HepG2 (cell line): ENCODE measurements at regions not wholly inside any gene's neighbourhood (a gene's known extent, or its start where the extent isn't known, plus 50 kb on each side); places are given as distances from the start of the nearest gene placed in this dataset.

Experiments
- ATAC-seq: fragments of 200-7000 bp; cut with Tn5 transposase; 3 replicates; pipeline ENCODE4 v1.9.1; 2020; ENCODE audit warnings: mild to moderate bottlenecking, moderate library complexity
- BruUV-seq: library from RNA; stranded (reverse); fragments of 400-500 nt; replicated peaks from 2 replicates; lab custom pipeline; 2021; lab: Mats Ljungman, UMichigan
- CTCF ChIA-PET: fragments of 300-600 bp; formaldehyde crosslinking; extraction: SDS; loops from one replicate; lab custom pipeline; 2021; ENCODE audit warnings: low total read pairs, inconsistent platforms, low intra/inter-chr PET ratio; lab: Yijun Ruan, JAX
- POLR2A ChIA-PET: fragments of 350-600 bp; sonication (Branson Sonifier 250); formaldehyde crosslinking; loops from one replicate; lab custom pipeline; 2020; ENCODE audit warnings: antibody characterized with exemption, inconsistent platforms; lab: Yijun Ruan, JAX
- DNase-seq: peaks from one replicate; pipeline ENCODE4 v3.0.0-alpha.2; 2015; ENCODE audit warnings: low spot score
- FAIRE-seq: peaks from 3 replicates; lab custom pipeline; 2011; peaks lifted over from hg19 to GRCh38; lab: Jason Lieb, UNC
- H2AFZ ChIP-seq: one replicate; pipeline ENCODE4 v1.6.1; 2011; ENCODE audit warnings: low read length, inconsistent platforms
- H3K27ac ChIP-seq: fragments of 300-600 bp; 3 replicates; pipeline ENCODE4 v1.8.0; 2011; ENCODE audit warnings: mixed run types, mild to moderate bottlenecking, mixed read lengths, low read length, inconsistent platforms; ENCODE audit not compliant: insufficient read depth; ENCODE audit errors: extremely low read length
- H3K27me3 ChIP-seq, 2 experiments: fragments of 200-600 bp in 1 of 2; 2 replicates in 1 of 2; 3 replicates in 1 of 2; pipeline versions ENCODE4 v1.6.0 to v1.8.0; 2011; ENCODE audit warnings: low read length in 2 of 2, mild to moderate bottlenecking in 2 of 2, moderate library complexity in 2 of 2, inconsistent platforms in 1 of 2; ENCODE audit not compliant: insufficient read depth in 2 of 2, control insufficient read depth in 1 of 2
- H3K36me3 ChIP-seq, 2 experiments: fragments of 200-600 bp in 1 of 2; replicated peaks in 1 of 2; 2 replicates in 1 of 2; 3 replicates in 1 of 2; pipeline versions ENCODE4 v1.5.1 to v1.8.0; 2011; ENCODE audit warnings: low read length in 2 of 2, inconsistent platforms in 1 of 2; ENCODE audit not compliant: insufficient read depth in 2 of 2, control insufficient read depth in 1 of 2
- H3K4me1 ChIP-seq: 2 replicates; pipeline ENCODE4 v1.5.1; 2012; ENCODE audit warnings: low read length, inconsistent platforms; ENCODE audit not compliant: insufficient read depth
- H3K4me2 ChIP-seq: 2 replicates; pipeline ENCODE4 v1.6.0; 2011; ENCODE audit warnings: low read depth, low read length, inconsistent platforms
- H3K4me3 ChIP-seq, 3 experiments: fragments of 200-600 bp in 1 of 3; sonication (generic), shearing (Covaris generic) in 1 of 3; replicated peaks in 1 of 3; 2 replicates each; pipeline ENCODE4 v1.5.1; 2011 to 2016; ENCODE audit warnings: low read length in 3 of 3, inconsistent platforms in 2 of 3, low read depth in 2 of 3, mild to moderate bottlenecking in 2 of 3, control low read depth in 1 of 3, mixed read lengths in 1 of 3; ENCODE audit not compliant: insufficient read depth in 1 of 3
- H3K79me2 ChIP-seq: one replicate; pipeline ENCODE4 v1.6.1; 2011; ENCODE audit warnings: low read length, inconsistent platforms; ENCODE audit not compliant: insufficient read depth
- H3K9ac ChIP-seq: 2 replicates; pipeline ENCODE4 v1.6.0; 2011; ENCODE audit warnings: mild to moderate bottlenecking, low read depth, low read length, inconsistent platforms; ENCODE audit not compliant: insufficient read depth
- H3K9me3 ChIP-seq: 2 replicates; pipeline ENCODE4 v1.5.1; 2012; ENCODE audit warnings: mild to moderate bottlenecking, low read length
- H4K20me1 ChIP-seq: 2 replicates; pipeline ENCODE4 v1.6.0; 2011; ENCODE audit warnings: inconsistent platforms, mild to moderate bottlenecking, low read length, moderate library complexity; ENCODE audit not compliant: insufficient read depth
- AGO2 ChIP-seq: fragments of 200-400 bp; formaldehyde crosslinking; optimal IDR thresholded peaks from 2 replicates; pipeline ENCODE3; 2017; ENCODE audit warnings: mild to moderate bottlenecking, low read depth, low read length, moderate library complexity
- DNMT1 ChIP-seq: sonication (generic); formaldehyde crosslinking; IDR thresholded peaks from 2 replicates; pipeline ENCODE4 v1.5.1; 2020; ENCODE audit warnings: mild to moderate bottlenecking, missing genetic modification reagents
- KLF12 ChIP-seq: sonication (generic); formaldehyde crosslinking; IDR thresholded peaks from 2 replicates; pipeline ENCODE4 v1.4.0; 2020; ENCODE audit warnings: missing genetic modification reagents, borderline replicate concordance
- MAX ChIP-seq: IDR thresholded peaks from 2 replicates; pipeline ENCODE4 v1.6.1; 2012; ENCODE audit warnings: inconsistent platforms
- MTF1 ChIP-seq: sonication (generic); formaldehyde crosslinking; IDR thresholded peaks from 2 replicates; pipeline ENCODE4 v1.5.0; 2020; ENCODE audit warnings: missing genetic modification reagents
- NPAS2 ChIP-seq: sonication (generic); formaldehyde crosslinking; IDR thresholded peaks from 2 replicates; pipeline ENCODE4 v1.8.0; 2022; ENCODE audit warnings: mild to moderate bottlenecking, missing genetic modification reagents, borderline replicate concordance
- PAWR ChIP-seq: sonication (generic); formaldehyde crosslinking; IDR thresholded peaks from 2 replicates; pipeline ENCODE4 v1.4.0; 2020; ENCODE audit warnings: missing genetic modification reagents, mild to moderate bottlenecking, borderline replicate concordance
- PRDM4 ChIP-seq: sonication (generic); formaldehyde crosslinking; IDR thresholded peaks from 2 replicates; pipeline ENCODE4 v1.9.0; 2021; ENCODE audit warnings: missing genetic modification reagents, borderline replicate concordance
- SPEN ChIP-seq: sonication (generic); formaldehyde crosslinking; IDR thresholded peaks from 2 replicates; pipeline ENCODE4 v1.5.1; 2020; ENCODE audit warnings: low read depth, mild to moderate bottlenecking, missing genetic modification reagents
- STAT5B ChIP-seq: sonication (generic); formaldehyde crosslinking; IDR thresholded peaks from 2 replicates; pipeline ENCODE4 v1.4.0; 2020; ENCODE audit warnings: missing genetic modification reagents
- TAF15 ChIP-seq: fragments of 200-400 bp; formaldehyde crosslinking; IDR thresholded peaks from one replicate; pipeline ENCODE4 v1.6.1; 2018; ENCODE audit warnings: mild to moderate bottlenecking, low read depth, low read length; ENCODE audit not compliant: poor library complexity, severe bottlenecking
- ZNF180 ChIP-seq: sonication (generic); formaldehyde crosslinking; IDR thresholded peaks from 2 replicates; pipeline ENCODE4 v1.4.0; 2020; ENCODE audit warnings: low read depth, missing genetic modification reagents, borderline replicate concordance
- ZNF331 ChIP-seq: sonication (generic); formaldehyde crosslinking; IDR thresholded peaks from 2 replicates; pipeline ENCODE4 v1.4.0; 2020; ENCODE audit warnings: missing genetic modification reagents
- ZNF562 ChIP-seq: sonication (generic); formaldehyde crosslinking; IDR thresholded peaks from 2 replicates; pipeline ENCODE4 v1.8.0; 2022; ENCODE audit warnings: missing genetic modification reagents, borderline replicate concordance
- ZNF841 ChIP-seq: sonication (generic); formaldehyde crosslinking; IDR thresholded peaks from 2 replicates; pipeline ENCODE4 v1.8.1; 2023; ENCODE audit warnings: missing genetic modification reagents, borderline replicate concordance
- ZNF891 ChIP-seq: sonication (generic); formaldehyde crosslinking; IDR thresholded peaks from 2 replicates; pipeline ENCODE4 v1.5.0; 2020; ENCODE audit warnings: mild to moderate bottlenecking, missing genetic modification reagents
- WGBS: methylation state at CpG from one replicate; pipeline ENCODE4 v1.1.6; 2017; ENCODE audit warnings: low lambda C conversion rate; 5-methylcytosine and 5-hydroxymethylcytosine counted together
- in situ Hi-C: cut with HindIII; loops from 2 replicates; pipeline ENCODE4 v1.10.0; 2017; ENCODE audit warnings: low pct_unique_long_range_greater_than_20kb; ENCODE audit not compliant: extremely low pct_ligation_motif_present
- intact Hi-C: fragments of 100-400 bp; cut with micrococcal nuclease; formaldehyde crosslinking; loops from one replicate; pipeline ENCODE4 v1.10.0; 2022; ENCODE audit not compliant: unreplicated experiment
- TF ChIP-seq, protein P1 (sequence below): sonication (generic); formaldehyde crosslinking; IDR thresholded peaks from 2 replicates; pipeline ENCODE4 v1.8.1; 2023; ENCODE audit warnings: mild to moderate bottlenecking, moderate library complexity, missing genetic modification reagents
- TF ChIP-seq, protein P2 (sequence below): IDR thresholded peaks from 2 replicates; pipeline ENCODE4 v1.6.1; 2016; ENCODE audit warnings: mild to moderate bottlenecking

DNA sequence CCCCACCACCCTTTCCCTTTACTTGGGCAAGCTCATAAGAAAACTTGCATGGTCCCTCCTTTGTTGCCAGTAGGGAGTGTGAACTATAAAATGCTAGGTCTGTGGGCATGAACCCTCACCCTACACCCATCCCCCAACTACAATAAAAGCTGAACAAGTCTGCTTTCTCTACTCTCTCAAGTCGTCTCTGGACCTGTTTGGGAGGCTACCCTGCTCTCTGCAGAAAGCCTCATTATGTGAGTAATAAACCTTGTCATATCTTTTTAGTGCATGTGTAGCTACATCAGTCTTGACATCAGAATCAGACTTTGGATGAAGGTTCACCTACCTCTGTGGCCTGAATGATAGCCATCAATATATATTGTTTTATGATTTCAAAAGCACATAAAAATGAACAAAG lies 155.4 kb upstream of the FAM241A start (continued):
- TF ChIP-seq TAF15, result no peak
- TF ChIP-seq ZNF562, result no peak
- TF ChIP-seq SPEN (CRISPR knock-in tag), result no peak
- TF ChIP-seq, all 625 proteins: peak for 0

DNA sequence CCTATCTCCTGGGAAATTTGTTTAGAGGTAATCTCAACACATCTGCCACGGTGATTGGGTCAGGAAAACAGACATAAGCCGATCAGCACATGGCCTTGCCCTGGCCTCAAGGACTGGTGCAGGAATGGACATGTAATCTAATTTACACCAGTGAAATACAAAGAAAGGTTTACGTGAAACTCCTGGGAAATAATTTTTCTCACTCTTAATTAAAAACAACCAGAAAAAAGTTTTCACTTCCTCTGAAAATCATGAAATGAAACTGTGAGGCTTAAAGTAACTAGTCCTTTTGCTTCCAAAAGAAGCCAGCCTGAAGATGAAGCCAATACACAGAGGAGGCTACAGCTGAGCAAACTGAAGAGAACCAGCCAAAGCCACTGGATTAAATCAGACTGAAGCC lies 154.1 kb upstream of the FAM241A start:
- DNase-seq (no peak), ATAC-seq (no peak), FAIRE-seq (no peak)
- Histone ChIP-seq H3K9me3 (no peaks in the 10 kb centered on the region), H2AFZ (no peak overlapping the region), H3K4me2 (no peak overlapping the region), H4K20me1 (no peaks in the 10 kb centered on the region), H3K36me3 (no peaks in the 10 kb centered on the region), H3K27me3 (no peaks in the 10 kb centered on the region), H3K4me1 (no peaks in the 10 kb centered on the region), H3K27ac (no peak overlapping the region), H3K4me3 (no peak overlapping the region), H3K79me2 (no peaks in the 10 kb centered on the region), H3K9ac (no peak overlapping the region)
- WGBS, result 11% methylated on average over 3 of the region's 3 CpGs
- TF ChIP-seq MTF1 (no peak), ZNF331 (CRISPR knock-in tag) (no peak), MAX (no peak), AGO2 (no peak), KLF12 (CRISPR knock-in tag) (no peak), NPAS2 (CRISPR knock-in tag) (no peak), STAT5B (no peak), ZNF180 (CRISPR knock-in tag) (no peak), ZNF841 (CRISPR knock-in tag) (no peak), PRDM4 (CRISPR knock-in tag) (no peak), ZNF891 (CRISPR knock-in tag) (no peak), DNMT1 (CRISPR knock-in tag) (no peak), PAWR (CRISPR knock-in tag) (no peak)
- TF ChIP-seq, protein P1, sequence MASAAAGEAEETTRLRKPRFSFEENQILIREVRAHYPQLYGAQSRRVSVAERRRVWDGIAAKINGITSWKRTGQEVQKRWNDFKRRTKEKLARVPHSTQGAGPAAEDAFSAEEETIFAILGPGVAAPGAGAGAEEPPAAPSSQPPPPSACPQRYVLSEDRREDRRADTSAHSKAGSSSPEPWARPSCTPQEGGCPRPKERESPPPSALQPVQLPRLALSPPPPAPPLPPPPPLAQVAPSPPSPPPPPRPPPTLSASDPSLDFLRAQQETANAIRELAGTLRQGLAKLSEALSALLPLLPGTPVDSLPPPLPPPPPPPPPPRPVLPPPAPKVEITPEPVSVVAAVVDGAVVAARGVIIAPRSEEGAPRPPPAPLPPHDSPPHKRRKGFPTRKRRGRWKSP (CRISPR knock-in tag), result no peak
- TF ChIP-seq, protein P2, sequence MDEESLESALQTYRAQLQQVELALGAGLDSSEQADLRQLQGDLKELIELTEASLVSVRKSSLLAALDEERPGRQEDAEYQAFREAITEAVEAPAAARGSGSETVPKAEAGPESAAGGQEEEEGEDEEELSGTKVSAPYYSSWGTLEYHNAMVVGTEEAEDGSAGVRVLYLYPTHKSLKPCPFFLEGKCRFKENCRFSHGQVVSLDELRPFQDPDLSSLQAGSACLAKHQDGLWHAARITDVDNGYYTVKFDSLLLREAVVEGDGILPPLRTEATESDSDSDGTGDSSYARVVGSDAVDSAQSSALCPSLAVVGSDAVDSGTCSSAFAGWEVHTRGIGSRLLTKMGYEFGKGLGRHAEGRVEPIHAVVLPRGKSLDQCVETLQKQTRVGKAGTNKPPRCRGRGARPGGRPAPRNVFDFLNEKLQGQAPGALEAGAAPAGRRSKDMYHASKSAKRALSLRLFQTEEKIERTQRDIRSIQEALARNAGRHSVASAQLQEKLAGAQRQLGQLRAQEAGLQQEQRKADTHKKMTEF (CRISPR knock-in tag), result no peak
- intact Hi-C loops, result no loop called here
- POLR2A ChIA-PET, result no interaction called here
- CTCF ChIA-PET, result no interaction called here
- in situ Hi-C loops, result no loop called here
- no TSS peak for BruUV-seq
